T-helper 1 cell treated with Interleukin-12 subunit alpha and Interleukin-12 subunit beta and Interleukin-4 antibody, amounts not matched to agents 30 ng/mL and 1 ng/mL, for 36 hours (primary cell): ENCODE measurements at regions not wholly inside any gene's neighbourhood (a gene's known extent, or its start where the extent isn't known, plus 50 kb on each side); places are given as distances from the start of the nearest gene placed in this dataset.

Source experiments
- intact Hi-C: fragments of 100-400 bp; cut with micrococcal nuclease; formaldehyde crosslinking; loops from one replicate; pipeline ENCODE4 v1.15.1; 2024

DNA sequence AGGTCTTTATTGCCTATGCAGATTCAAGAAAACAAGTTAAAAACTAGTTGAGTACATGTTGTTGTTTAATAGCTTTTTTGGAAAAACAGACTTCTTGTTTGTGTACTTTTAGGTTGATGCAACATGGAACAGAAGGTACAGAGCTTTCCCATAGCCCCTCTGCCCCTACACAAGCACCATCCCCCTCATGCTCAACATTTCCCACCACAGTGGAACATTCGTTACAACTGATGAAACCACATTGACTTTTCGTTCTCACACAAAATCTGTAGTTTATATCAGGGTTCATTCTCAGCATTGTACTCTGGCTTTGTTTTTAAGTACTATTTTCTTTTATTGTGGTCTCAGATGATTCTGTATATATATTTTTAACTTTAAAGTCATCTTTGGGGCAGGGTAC, 1054.6 kb downstream of the NTRK3 start:
- intact Hi-C loops, result no loop called here

DNA sequence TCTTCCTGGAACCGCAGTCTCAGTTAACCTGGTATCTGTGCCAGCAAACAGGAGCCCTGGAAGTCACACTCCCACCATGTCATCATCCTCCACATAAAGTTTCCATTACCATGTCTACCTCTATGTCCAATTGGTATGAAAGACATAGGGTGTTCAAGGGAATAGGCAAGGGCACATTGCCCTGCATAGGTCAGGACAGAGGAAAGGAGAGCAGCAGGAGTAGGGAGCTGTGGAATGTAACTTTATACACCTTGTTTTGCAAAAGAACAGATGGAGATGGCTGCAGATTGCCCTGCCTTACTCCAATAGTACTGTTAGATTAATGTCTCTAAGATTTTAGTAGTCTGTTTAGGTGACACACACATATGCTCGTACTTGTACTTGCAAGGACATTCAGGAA, 1056.4 kb downstream of the NTRK3 start:
- intact Hi-C loops, result no loop called here

DNA sequence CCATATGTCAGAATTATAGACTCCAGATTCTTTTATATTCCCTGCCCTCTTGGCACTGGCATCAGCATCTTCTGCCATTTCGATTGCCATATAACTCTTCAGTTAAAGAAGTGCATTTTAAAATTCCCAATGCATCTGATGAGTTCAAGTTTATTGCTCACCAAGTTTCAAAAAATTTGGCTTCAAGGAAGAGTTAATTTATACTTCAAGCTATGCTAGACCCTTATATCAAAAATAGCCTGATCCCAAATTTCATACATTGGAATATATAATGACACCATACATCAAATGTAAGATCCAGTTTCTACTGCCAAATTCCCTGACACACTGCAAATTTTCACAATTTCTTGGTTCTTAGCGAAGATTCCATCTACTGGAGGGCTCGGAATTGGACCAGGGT, 1058.6 kb downstream of the NTRK3 start:
- intact Hi-C loops, result no loop called here

DNA sequence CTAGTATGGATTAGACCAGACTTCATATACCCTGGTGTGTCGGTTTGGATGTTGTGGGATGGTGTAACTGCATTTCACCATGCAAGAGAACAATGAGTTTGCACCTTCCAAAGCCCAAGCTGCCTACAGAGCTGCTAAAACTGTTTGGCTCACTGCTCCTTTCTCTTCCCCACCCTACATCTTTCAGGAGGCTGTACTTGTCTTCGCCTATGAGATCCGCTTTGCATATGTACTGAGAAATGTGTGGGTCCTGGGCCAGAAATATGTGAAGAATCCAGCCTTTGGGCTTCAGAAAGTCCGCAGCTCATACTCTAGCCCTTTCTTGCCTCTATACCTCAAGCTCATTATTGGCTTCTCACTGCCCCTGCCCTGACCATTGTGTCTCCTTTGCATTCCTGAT, 1060.0 kb downstream of the NTRK3 start:
- intact Hi-C loops, result no loop called here

DNA sequence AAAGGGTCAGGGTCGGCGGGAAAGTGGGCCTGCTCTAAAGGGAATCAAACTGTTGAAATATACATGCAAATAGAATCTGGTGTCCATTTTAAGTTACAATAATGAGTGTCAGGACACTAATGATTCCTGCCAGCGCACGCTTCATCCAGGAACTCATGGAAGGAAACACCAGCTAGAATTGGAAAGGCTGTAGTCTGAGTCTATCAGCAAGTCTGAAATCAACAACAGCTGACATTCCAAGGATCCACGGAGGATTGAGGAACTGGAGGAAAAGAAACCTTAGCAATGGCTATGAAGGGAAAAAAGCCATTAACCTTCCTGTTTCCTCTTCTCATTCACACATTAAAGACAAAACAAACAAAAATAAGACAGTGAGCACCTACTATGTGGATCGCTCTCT, 1063.1 kb downstream of the NTRK3 start:
- intact Hi-C loops, result no loop called here

DNA sequence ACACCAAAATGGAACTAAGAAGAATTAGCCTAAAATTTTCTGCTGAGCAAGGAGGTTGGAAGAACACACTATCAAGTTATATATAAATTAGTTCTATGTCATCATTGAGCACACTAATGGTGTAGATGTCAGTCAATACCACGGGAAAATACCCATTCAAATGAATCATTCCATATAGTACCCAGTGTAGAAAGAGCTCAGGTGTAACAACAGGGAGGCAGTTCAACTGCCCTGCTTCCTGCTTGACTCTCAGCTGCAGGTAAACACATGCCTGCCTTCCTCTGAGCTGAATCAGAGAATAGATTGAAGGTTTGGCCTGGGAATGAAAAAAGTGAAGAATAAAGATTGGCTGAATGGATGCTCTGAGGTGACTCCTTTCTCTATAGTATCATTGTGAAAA, 1088.0 kb downstream of the AGBL1 start:
- intact Hi-C loops, result no loop called here

DNA sequence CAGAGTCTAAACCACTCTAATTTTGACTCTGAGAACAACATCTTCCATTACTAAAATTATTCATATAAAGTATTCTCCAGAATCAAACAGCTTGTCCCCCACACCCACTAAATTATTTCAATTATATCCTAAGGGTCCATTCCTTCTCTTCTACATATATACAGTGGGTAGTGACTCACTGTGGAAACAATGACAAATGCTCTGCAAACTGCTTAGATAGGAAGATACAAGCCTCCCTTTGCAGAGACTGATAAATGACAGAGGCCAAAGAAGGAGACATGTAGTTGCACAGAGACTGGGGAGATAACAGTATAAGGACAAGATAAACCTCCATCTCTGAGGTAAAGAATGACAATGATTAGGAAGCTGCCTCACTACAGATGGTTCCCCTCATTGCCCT, 1087.4 kb downstream of the AGBL1 start:
- intact Hi-C loops, result no loop called here

DNA sequence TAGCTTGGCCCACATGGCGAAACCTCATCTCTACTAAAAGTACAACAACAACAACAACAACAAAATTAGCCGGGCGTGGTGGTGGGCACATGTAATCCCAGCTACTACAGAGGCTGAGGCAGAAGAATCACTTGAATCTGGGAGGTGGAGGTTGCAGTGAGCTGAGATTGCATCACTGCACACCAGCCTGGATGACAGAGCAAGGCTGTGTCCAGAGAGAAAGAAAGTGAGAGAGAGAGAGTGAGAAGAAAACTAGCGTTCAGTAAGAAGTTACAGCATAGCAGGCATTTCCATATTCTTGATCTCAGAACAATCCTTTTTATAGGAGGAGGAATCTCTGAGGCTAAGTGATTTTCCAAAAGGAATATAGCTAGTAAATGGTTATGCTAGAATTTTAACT, 1076.1 kb downstream of the AGBL1 start:
- intact Hi-C loops, result no loop called here

DNA sequence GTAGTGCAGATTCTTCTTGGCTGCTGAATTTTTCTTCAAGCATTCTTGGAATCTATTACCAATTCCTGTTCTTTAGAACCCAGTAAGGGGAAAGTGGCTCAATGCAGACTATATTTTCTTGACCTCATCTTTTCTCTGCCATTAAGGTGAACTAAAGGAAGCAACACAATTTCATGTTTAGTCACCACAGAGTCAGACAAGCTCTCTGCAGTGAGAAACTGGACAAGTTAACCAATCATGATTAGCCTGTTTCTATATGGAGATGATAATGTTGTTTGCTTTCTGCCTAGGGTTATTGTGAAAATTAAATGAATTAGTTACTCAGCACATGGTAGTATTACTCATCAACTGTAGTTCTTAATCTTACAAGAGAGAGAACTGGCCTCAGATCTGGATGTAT, 1075.1 kb downstream of the AGBL1 start:
- intact Hi-C loops, result no loop called here

DNA sequence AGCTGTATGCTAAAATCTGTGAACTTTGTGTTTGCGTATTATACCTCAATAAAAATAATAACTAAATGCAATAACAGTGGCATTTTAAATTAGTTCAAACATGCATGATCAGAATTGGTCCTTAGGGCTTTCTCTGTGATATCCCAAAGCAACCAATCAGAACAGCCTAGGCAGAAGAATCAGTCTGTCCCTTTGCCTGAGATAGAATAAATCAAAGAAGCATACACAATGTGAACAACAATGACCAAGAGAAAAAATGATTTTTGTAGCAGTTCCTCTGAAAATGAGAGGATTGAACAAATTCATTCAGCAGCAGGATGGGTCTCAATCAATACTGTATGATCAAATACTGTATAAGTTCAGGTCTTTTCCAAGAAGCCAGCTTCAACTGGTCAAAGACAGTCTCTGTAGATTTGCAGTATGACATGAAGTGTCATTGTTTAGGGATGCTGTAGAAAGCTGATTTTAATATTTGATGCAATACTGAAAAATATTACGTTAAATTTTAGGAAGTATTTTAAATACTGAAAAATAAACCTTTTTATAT, 1071.6 kb downstream of the AGBL1 start:
- intact Hi-C loops, result no loop called here

DNA sequence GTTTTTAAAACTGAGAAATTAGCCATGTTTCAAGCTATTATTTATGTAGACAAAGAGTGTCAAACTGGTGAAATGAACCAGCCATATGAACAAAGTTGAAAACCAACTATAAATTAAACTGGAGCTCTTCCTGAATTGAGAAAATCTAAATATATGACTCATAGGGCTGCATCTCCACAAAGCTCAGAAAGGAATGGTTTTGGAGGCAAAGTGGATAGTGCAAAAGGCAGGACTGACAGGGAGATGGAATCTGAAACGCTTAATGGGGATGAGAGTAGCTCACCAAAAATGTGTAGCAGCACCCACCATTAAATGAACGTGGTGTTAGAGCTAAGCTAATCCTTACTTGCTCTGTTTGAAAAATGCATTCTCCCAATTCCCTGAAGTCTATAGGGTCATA, 1066.0 kb downstream of the AGBL1 start:
- intact Hi-C loops, result no loop called here

DNA sequence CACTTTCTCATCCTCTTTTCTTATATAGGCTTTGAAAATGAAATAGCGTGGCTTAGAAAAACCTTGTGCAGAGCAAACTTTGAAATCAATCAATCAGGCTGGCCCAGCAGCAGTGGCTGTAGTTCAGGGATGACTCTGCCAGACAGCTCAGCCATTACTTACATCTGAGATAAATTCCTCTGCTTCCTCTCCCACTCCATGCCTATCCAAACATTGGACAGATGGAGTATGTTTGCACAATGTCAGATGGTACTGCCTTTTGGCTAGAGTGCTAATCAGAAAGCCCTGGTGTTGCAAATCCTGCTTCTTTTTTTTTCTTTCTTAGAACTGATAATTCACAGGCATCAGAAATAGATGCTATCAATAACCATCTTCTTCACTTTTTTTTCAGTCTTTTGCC, 1065.1 kb downstream of the AGBL1 start:
- intact Hi-C loops, result no loop called here

DNA sequence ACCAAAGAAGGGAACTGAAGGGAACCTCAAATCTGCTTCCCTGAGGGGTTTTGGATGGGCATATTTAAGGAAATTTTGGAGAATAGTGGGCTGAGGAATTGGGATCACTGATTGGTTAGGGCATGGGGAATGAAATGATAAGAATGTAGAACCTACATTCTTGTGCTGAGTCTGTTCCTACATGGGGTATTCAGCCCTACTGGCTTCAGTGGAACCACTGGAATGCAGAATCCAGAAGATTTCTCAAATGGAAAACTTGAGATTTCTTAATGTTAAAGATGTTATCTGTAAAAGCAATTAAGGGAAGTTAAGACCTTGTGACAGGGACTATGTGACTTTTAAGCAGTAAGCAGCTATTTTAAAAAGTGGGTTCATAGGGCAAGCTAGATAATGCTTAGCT, 1062.4 kb downstream of the AGBL1 start:
- intact Hi-C loops, result no loop called here

DNA sequence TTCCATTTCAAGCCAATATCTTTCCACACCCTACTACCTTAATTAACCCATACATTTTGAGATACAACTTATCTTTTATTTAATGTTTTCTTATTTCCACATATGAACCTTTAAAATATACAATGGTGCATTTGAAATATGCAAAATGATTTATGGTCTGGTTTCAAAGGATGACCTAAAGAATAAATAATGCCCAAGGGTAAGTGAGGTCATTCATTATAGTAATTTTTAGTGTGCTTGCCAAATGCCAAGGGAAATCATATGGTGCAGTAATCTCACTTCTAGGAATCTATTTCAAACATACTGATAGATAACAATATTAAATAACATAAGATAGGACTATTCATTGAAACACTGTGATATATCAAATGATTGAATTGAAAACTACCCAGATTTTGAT, 1055.4 kb downstream of the AGBL1 start:
- intact Hi-C loops, result no loop called here

DNA sequence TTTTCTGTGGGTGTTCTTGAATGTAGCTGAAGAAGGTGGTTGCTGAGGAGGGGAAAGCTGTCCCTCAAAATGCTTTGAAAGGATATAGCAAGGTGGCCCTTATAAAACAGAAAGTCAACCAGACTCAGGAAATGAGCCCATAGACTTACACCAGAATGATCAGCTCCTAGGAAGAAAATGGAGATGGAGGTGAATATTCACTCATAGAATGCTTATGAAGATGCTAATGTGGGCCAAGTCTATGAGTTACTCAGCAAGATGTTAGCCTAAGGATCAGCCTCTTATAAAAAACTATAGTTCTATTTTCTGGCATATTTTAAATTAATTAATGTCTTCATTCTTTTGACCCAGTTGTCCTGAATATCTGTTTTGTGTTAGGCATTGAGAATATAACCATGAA, 1054.0 kb downstream of the AGBL1 start:
- intact Hi-C loops, result no loop called here

DNA sequence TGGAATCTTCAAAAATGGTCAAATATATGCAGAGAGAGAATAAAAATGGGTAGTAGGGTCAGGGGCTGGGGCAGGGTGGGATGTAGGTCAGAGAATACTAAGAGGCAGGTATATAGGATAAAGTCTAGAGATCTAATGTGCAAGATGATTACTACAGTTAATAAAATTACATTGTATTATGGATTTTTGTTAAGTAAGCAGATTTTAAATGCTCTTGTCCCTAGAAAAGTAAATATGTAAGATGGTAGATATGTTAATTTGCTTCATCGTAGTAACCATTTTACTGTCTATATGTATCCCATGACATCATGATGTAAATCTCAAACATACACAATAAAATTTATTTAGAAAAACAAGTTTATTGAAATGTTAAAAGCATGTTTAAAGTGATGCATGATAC, 1051.4 kb downstream of the AGBL1 start:
- intact Hi-C loops, result no loop called here

DNA sequence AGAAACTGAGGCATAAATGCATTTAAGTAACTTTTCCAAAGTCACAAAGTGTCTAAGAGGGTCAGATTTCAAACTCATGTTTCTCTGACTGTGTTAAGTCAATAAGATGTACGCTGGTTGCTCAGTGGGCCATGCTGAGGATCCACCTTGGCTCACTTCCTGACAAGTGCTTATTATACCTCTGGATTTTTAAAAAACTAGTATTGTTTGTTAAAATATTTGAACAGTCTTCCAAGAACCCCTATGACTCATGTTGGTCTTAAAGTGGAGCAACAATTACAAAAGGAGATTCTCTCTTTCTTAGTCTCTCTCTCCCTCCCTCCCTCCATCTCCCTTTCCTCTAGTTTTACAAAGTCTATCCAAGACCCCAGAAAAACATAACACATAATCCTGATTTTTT, 1050.2 kb downstream of the AGBL1 start:
- intact Hi-C loops, result no loop called here

DNA sequence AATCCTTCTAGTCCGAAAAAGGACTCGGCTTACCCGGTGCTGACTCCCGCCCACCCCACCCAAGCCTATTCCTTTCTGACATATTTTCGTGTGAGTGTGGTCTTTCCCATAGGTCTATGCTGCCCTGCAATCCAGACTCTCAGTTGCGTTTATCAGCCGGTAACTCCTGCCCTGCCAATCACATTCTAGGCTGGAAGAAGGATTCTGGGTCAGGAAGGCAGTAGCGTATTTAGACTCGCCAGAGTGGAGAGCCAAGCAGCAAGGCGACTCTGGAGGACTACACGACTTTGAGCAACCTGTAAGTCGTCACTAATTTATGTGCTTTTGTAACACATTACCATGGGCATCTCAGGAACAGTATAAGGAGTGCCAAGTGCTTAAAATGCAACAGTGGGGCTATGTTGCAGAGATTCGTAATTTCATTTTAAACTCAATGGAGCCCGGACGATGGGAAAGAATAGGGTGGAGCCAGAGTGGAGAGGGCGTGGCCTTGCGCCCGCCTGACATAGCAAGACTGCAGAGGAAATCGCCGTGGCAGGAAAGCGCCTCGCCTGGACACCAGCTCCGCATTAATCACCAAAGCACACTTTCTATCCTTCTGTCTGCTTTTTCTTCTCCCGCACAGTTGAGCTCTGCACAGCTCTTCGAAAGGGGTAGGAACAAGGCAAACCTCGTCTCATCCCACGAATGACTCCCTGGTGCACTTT, 1044.2 kb downstream of the AGBL1 start:
- intact Hi-C loops, result no loop called here

DNA sequence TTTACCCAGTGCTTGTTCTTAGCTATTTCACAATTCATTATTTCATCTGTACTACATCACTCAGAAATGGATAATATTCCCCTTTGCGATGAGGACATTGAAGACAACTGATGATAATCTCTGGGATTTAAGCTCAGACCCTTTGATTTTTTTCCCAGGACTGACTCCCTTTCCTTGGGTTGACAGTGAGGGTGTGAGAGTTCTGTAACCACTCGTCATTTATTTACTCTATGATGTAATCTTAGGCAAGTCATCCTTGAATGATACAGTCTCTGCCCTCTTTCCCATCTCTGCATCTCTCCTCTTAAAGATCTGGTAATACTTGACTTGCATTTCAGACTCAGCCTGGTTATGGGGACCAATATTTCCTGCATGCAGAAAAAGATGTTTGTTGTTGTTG, 1041.7 kb downstream of the AGBL1 start:
- intact Hi-C loops, result no loop called here

DNA sequence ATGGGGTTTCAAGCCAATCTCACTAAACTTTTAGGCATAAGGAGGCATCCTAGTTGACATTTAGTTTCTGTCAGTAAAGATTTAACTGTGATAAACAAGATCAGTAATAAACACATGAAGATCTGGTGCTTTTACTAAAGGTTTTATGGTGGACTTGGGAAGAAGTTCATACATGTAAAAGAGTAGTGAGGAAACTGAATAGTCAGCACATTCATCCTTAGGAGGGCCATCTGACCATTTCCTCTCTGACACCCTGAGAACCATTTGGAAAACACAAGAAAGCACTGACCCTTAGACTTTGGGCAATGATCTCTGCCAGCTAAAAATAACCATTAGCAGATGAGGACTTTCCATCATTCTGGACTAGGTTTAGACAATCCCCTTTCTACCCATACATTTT, 1040.9 kb downstream of the AGBL1 start:
- intact Hi-C loops, result no loop called here

DNA sequence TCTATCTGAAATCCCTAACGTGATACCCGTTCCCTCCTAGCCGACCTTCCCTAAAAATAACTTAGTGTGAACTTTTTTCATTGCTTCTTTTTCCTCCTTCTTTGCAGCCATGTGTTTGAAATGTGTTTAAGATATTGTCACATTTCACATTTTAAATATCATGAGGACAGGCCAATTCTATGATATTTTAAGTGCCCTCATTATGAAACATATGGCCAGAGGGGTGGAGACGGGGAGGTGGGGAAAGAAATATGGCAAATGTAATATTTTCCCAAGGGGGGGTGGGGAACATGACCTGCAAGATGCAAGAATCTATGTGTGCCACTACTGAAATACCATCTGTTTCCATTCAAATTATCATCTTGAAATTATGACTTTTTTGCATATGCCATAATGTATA, 1039.2 kb downstream of the AGBL1 start:
- intact Hi-C loops, result no loop called here

DNA sequence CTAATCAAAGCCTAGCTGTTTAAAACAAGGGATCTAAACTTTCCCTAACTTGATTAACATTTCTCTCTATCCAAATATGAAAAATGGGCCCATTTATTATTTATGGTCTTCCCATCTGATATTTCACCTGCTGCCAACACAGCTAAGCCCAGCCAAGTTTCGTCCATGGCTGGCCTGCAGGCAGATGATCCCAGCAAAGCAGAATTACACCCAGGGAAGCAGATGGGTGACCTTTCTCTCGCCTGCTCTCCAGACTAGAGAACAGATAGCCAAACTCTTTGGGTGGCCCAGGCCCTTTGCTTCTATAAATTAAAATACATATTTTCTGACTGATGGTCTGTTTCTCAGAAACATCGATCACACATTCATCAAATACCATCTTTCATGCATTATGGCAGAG, 1038.8 kb downstream of the AGBL1 start:
- intact Hi-C loops, result no loop called here

DNA sequence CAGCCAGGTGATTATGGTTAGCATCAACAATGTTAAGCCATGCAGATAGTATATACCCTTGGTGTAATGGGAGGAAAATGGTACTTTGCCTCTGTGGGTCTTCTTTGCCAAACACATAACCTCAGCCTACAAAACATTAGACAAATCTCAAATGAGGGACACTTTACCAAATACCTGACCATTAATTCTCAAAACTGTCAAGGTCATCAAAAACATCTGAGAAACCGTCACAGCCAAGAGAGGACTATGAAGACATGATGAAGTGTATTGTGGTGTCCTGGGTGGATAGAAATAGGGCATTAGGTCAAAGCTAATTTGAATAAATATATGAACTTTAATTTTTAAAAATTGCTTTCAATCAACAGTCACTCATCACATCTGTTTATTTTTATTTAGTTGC, 1036.1 kb downstream of the AGBL1 start:
- intact Hi-C loops, result no loop called here

DNA sequence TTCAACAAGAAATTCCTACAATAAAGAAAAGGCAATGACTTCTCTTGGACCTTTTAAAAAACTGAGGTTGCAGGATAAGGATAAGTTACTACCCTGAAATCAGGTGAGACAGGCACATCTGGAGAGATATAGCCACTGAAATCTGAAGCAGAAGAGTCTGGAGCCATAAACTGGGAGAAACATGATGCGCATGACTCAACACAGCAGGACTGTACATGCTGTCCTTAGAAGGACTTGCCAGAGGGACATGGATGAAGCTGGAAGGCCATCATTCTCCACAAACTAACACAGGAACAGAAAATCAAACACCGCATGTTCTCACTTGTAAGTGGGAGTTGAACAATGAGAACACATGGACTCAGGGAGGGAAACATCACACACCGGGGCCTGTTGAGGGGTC, 1020.2 kb downstream of the AGBL1 start:
- intact Hi-C loops, result no loop called here
